ENCODE measurements at regions not wholly inside any gene's neighbourhood (a gene's known extent, or its start where the extent isn't known, plus 50 kb on each side); places are given as distances from the start of the nearest gene placed in this dataset.

DNA sequence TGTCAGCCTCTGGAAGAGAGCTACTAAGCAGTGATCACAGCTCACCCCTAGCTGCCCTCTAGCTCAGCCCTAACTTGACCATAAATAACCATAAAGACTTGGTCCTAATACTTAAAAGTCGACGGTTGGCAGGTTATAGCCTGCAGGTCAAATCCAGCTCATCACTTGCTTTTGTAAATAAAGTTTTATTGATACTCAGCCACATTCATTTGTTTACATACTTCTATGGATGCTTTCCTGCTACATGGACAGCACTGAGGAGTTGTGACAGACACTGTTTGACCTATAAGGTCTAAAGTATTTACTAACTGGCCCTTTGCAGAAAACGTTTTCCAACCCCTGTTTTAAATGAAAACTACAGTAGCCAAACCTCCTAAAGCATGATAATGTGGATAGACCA is 151.6 kb upstream of the ASIC2 start:
- no peaks in the 10 kb centered on the region for H3K36me3 Mint-ChIP-seq (ENCODE audit: insufficient read depth, unreplicated experiment)
- H3K27ac Mint-ChIP-seq (ENCODE audit: unreplicated experiment) = no peak overlapping the region
- no TSS peak for BruUV-seq (replicated peaks)
- ChIA-PET CTCF (no interaction called here), POLR2A (no interaction called here)
- Histone ChIP-seq H3K36me3 (ENCODE audit: control insufficient read depth, insufficient read depth, low read length) (no peaks in the 10 kb centered on the region), H3K4me1 (no peaks in the 10 kb centered on the region), H3K9me3 (peaks cover 5% of the 10 kb centered on the region; the same call in 1 of the 2 replicates), H3K27me3 (replicated peaks; ENCODE audit: control insufficient read depth, insufficient read depth, low read length) (no peaks in the 10 kb centered on the region), H3K4me3 (ENCODE audit: low read depth, low read length) (no peak overlapping the region)
- H3K4me3 Mint-ChIP-seq (ENCODE audit: unreplicated experiment) = no peak overlapping the region
- TF ChIP-seq, protein P1, sequence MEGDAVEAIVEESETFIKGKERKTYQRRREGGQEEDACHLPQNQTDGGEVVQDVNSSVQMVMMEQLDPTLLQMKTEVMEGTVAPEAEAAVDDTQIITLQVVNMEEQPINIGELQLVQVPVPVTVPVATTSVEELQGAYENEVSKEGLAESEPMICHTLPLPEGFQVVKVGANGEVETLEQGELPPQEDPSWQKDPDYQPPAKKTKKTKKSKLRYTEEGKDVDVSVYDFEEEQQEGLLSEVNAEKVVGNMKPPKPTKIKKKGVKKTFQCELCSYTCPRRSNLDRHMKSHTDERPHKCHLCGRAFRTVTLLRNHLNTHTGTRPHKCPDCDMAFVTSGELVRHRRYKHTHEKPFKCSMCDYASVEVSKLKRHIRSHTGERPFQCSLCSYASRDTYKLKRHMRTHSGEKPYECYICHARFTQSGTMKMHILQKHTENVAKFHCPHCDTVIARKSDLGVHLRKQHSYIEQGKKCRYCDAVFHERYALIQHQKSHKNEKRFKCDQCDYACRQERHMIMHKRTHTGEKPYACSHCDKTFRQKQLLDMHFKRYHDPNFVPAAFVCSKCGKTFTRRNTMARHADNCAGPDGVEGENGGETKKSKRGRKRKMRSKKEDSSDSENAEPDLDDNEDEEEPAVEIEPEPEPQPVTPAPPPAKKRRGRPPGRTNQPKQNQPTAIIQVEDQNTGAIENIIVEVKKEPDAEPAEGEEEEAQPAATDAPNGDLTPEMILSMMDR (IDR thresholded peaks at IDR 0.05; ENCODE audit: insufficient read depth in 1 of 2, low read depth in 1 of 2, low read length in 1 of 2, severe bottlenecking in 1 of 2, unreplicated experiment in 1 of 2) = no peak
- intact Hi-C loops (cut with micrococcal nuclease; ENCODE audit: unreplicated experiment) = no loop called here
- H3K9me3 Mint-ChIP-seq (ENCODE audit: unreplicated experiment) = no peaks in the 10 kb centered on the region
- H3K4me1 Mint-ChIP-seq (ENCODE audit: low read depth, unreplicated experiment) = no peaks in the 10 kb centered on the region
- DNase-seq = no peak
- no peaks in the 10 kb centered on the region for H3K27me3 Mint-ChIP-seq (ENCODE audit: insufficient read depth, unreplicated experiment)

DNA sequence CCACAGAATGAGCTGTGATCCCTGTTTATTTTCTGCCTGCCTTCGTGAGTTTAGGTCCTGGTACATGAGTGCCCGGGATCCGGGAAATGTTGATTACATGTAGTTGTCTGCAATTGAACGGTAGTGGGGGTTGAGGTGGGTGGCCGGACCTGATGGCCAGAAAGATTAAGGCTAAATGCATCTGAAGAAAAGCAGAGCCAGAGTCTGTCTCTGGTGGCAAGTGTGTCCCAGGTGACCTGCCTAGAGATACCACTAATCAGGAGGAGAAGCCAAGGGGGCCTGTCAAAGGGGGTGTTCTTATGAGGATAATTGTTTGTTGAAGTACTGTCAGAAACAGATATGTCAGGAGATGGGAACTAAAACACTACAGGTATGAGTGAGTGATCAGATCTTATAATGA is 154.0 kb upstream of the ASIC2 start:
- H3K36me3 Mint-ChIP-seq (ENCODE audit: insufficient read depth, unreplicated experiment) = no peaks in the 10 kb centered on the region
- TF ChIP-seq, protein P1 (IDR thresholded peaks at IDR 0.05; ENCODE audit: insufficient read depth in 1 of 2, low read depth in 1 of 2, low read length in 1 of 2, severe bottlenecking in 1 of 2, unreplicated experiment in 1 of 2) = no peak
- ChIA-PET POLR2A (interaction anchor here (0.6 kb wide), 1 partner anchor 18 kb away, joined by 3 read pairs; no protein-coding TSS in a partner anchor), CTCF (no interaction called here)
- BruUV-seq (replicated peaks) = no TSS peak
- Histone ChIP-seq H3K36me3 (ENCODE audit: control insufficient read depth, insufficient read depth, low read length) (no peaks in the 10 kb centered on the region), H3K27me3 (replicated peaks; ENCODE audit: control insufficient read depth, insufficient read depth, low read length) (no peaks in the 10 kb centered on the region), H3K9me3 (peaks cover 4% of the 10 kb centered on the region; the same call in 1 of the 2 replicates), H3K4me1 (no peaks in the 10 kb centered on the region), H3K4me3 (ENCODE audit: low read depth, low read length) (no peak overlapping the region)
- no peak overlapping the region for H3K4me3 Mint-ChIP-seq (ENCODE audit: unreplicated experiment)
- H3K27me3 Mint-ChIP-seq (ENCODE audit: insufficient read depth, unreplicated experiment) = no peaks in the 10 kb centered on the region
- intact Hi-C loops (cut with micrococcal nuclease; ENCODE audit: unreplicated experiment) = no loop called here
- H3K4me1 Mint-ChIP-seq (ENCODE audit: low read depth, unreplicated experiment) = no peaks in the 10 kb centered on the region
- no peak overlapping the region for H3K27ac Mint-ChIP-seq (ENCODE audit: unreplicated experiment)
- peak in 1 of 2 experiments; percentile 3 for DNase-seq
- peaks cover 9% of the 10 kb centered on the region for H3K9me3 Mint-ChIP-seq (ENCODE audit: unreplicated experiment)

DNA sequence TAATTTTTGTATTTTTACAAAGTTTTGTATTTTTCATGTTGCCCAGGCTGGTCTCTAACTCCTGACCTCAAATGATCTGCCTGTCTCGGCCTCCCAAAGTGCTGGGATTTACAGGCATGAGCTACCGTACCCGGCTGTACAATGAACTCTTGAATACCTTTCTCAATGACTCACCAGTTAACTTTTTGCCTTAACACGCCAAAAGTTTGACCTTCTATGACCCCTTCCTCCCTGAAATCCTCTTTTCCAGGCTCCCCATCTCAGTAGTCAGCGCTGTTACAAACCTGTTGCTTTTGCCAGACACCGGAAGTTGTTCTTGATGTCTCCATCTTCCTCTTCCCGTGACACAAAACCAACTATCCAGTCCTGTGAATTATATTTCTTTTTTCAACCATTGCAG is 158.1 kb upstream of the ASIC2 start:
- TF ChIP-seq, protein P1 (IDR thresholded peaks at IDR 0.05; ENCODE audit: insufficient read depth in 1 of 2, low read depth in 1 of 2, low read length in 1 of 2, severe bottlenecking in 1 of 2, unreplicated experiment in 1 of 2) = no peak
- no peaks in the 10 kb centered on the region for H3K9me3 ChIP-seq
- no peak for DNase-seq
- no peaks in the 10 kb centered on the region for H3K36me3 ChIP-seq (ENCODE audit: control insufficient read depth, insufficient read depth, low read length)
- H3K27me3 ChIP-seq (replicated peaks; ENCODE audit: control insufficient read depth, insufficient read depth, low read length) = no peaks in the 10 kb centered on the region
- intact Hi-C loops (cut with micrococcal nuclease; ENCODE audit: unreplicated experiment) = no loop called here
- Mint-ChIP-seq H3K4me3 (ENCODE audit: unreplicated experiment) (no peak overlapping the region), H3K4me1 (ENCODE audit: low read depth, unreplicated experiment) (no peaks in the 10 kb centered on the region), H3K9me3 (ENCODE audit: unreplicated experiment) (peaks cover 9% of the 10 kb centered on the region), H3K36me3 (ENCODE audit: insufficient read depth, unreplicated experiment) (no peaks in the 10 kb centered on the region), H3K27me3 (ENCODE audit: insufficient read depth, unreplicated experiment) (peaks cover 10% of the 10 kb centered on the region), H3K27ac (ENCODE audit: unreplicated experiment) (no peak overlapping the region)
- H3K4me1 ChIP-seq = no peaks in the 10 kb centered on the region
- POLR2A ChIA-PET = no interaction called here
- H3K4me3 ChIP-seq (ENCODE audit: low read depth, low read length) = no peak overlapping the region
- no TSS peak for BruUV-seq (replicated peaks)
- CTCF ChIA-PET = no interaction called here
